ENCODE measurements at regions not wholly inside any gene's neighbourhood (a gene's known extent, or its start where the extent isn't known, plus 50 kb on each side); places are given as distances from the start of the nearest gene placed in this dataset.
A peak's percentile ranks its signal among the peaks of the same experiment; 100 is the strongest.

GRCh38 chr5:134063188-134063820 is 51.2 kb upstream of the TCF7 start:
- Histone ChIP-seq H3K4me3 (no peak overlapping the region), H3K36me3 (no peaks in the 10 kb centered on the region), H3K27me3 (replicated peaks) (no peaks in the 10 kb centered on the region), H3K9me3 (replicated peaks) (no peaks in the 10 kb centered on the region), H3K4me1 (replicated peaks) (peaks cover 32% of the 10 kb centered on the region), H3K27ac (no peak overlapping the region)
- DNase-seq (ENCODE audit: low read depth in 1 of 2, low spot score in 2 of 2) = no peak

DNA sequence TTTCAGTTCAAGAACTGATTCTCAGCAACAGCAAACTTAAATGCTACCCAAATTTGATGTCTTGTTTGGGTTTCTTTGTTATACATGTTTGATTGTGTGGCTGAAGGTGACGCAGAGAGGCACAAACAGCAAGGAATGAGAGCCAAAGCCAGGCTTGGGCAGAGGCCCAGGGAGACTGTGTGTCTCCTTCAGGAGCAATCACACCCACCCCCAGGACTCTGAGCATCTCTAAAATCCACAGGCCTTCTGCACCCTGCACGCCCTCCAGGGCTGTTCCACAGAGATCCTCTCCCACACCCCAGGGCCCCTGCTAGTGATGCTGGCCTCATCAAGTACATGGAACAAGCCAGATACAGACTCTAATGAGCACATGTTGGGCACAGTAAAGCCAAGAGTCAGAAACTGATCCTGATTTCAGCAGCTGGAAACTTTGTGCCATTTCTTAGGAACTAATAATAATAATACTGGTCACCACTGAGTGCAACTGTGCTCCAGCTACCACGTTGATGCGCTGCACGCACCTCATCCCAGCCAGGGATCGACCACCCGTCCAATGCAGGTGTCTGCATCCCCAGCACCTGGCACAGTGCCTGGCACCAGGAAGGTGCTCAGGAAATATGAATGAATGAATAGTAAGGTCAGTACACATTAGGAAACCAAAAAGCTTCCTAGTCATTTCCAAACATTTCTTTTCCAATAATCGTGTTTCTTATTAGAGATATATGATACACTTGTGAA is 54.6 kb upstream of the TCF7 start:
- DNase-seq (ENCODE audit: low read depth in 1 of 2, low spot score in 2 of 2) = no peak
- H3K27ac ChIP-seq = peak overlapping the region; percentile 66
- no peaks in the 10 kb centered on the region for H3K36me3 ChIP-seq
- H3K4me3 ChIP-seq = no peak overlapping the region
- peaks cover 30% of the 10 kb centered on the region for H3K4me1 ChIP-seq (replicated peaks)
- H3K9me3 ChIP-seq (replicated peaks) = no peaks in the 10 kb centered on the region
- H3K27me3 ChIP-seq (replicated peaks) = no peaks in the 10 kb centered on the region

DNA sequence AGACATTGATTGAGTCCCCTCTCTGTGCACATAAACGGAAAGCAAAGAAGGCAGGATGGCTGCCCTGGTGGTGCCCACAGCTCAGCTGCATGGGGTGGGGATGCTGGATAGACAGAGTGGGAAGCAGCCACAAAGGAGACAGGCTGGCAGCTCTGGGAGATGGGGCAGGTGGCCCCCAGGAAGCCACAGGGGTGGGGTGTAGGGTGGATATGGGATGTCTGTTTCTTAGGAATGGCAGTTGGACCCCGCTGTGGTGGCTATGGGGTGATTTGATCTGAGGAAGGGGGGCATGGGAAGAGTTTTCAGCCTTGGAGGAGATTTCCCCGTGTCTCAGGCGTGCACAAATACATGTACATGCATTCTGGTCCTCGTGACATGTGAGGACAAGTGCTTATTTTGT is 50.2 kb upstream of the VDAC1 start:
- H3K27ac ChIP-seq = no peak overlapping the region
- no peaks in the 10 kb centered on the region for H3K9me3 ChIP-seq (replicated peaks)
- H3K36me3 ChIP-seq = no peaks in the 10 kb centered on the region
- peaks cover 38% of the 10 kb centered on the region for H3K4me1 ChIP-seq (replicated peaks)
- H3K4me3 ChIP-seq = no peak overlapping the region
- no peak for DNase-seq (ENCODE audit: low read depth in 1 of 2, low spot score in 2 of 2)
- no peaks in the 10 kb centered on the region for H3K27me3 ChIP-seq (replicated peaks)

Data from SJSA1 (cell line).